Ramos (cell line): ENCODE measurements at regions not wholly inside any gene's neighbourhood (a gene's known extent, or its start where the extent isn't known, plus 50 kb on each side); places are given as distances from the start of the nearest gene placed in this dataset.

ENCODE experiments used
- in situ Hi-C: fragments of 300-500 bp; cut with MboI; formaldehyde crosslinking; loops from one replicate; pipeline ENCODE4 v1.14.3; 2022; ENCODE audit warnings: low sequenced_read_pairs; ENCODE audit not compliant: unreplicated experiment

- in situ Hi-C loops: no loop called here
Observed at GRCh38 chr9:23945897-23946296, 119.9 kb upstream of the ELAVL2 start.

DNA sequence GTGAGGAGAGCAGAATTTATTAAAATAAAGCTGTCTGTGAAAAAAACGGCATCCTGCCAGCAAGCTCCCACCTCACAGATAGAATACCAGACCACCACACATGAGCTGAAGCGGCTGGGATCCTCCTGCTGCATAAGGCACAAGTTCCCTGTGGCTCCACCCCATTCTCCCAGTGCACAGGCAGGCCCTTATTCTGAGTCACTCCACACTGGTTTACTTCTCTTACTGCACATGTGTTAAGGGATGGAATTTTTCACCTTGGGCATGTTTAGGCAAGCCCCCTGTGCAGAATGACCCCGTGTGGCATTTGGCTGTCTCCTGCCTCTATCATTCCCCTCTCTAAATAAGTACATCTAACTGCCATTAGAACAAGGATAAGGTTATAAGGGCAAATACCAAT, 115.0 kb upstream of the ELAVL2 start:
- in situ Hi-C loops: no loop called here

DNA sequence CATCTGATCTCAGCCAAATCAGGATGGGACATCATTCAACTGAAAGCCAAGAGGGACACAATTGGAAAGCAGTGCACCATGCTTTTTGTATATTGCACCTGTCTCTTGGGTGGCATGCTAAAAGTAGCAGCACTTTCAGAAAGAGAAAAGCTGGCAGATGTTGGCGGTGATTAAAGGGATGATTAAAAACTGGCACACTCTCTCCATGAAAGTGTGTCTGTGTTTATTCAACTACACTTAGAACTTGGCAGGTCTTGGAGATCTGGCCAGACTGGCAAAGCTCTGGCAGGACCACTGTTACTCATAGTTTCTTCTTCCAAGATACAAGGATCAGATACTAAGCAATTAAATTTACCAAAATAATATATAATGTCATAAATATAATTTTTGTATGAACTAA, 112.9 kb upstream of the ELAVL2 start:
- in situ Hi-C loops: no loop called here

DNA sequence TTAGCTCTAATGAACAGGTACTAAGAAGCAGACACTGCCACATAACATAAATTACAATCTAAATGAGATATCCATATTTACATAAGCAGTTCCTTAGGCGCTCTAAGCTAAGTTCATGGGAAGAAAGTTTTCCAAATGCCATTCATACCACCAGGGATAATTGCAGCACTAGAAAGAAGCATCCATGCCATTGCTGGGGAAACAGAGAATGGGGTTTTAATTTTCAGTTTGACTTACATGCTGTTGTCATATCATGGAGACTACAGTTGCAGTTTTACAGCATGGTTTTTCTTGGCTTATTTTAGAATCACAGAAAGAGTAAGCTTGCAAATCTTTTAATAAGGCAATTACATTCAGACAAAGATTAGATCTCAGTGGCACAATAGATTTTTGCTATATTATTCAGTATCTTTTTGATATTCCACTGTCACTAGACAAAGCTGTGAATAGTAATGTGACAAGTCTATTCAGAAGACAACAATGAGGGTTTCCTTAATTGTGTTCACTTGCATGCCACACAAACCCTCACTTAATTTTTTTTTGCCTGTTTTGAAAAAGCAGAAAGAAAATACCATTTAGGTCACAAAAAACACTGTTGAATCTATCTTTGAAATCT, 108.4 kb upstream of the ELAVL2 start:
- in situ Hi-C loops: no loop called here

DNA sequence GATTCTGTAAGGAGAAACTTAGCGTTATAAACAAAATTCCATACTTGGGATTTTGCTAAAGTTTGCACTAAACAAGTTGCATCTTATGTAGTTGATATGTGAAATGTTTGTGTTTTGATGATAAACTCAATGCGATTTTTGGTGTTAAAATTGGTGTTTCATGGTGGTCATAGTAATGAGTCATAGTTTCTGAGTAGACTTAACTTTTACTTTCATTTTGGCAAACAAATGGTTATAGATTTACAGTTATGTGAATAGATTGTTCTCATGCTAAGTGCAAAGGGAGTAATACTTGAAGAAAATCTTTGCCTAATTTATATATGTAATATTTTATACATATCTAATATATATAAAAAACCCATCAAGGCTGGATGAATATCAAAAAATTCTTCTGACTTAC, 107.3 kb upstream of the ELAVL2 start:
- in situ Hi-C loops: no loop called here

DNA sequence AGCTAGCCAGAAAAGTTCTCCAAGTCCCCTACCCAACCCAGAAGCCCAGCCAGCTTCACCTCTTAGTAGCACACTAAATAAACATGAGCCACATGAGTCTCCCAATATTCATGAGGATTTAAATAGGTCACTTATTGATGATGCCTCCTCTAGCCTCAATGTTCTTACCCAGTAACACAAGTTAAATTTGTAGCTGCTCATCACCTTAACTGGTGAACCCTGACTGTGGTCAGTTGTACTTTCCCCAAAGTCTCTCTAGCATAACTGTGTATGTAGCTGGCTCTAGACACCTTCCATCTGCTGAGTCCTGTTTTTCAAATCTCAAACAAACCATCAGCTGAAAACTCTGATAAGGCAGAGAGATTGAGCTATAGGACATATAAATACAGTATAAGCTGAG, 100.3 kb upstream of the ELAVL2 start:
- in situ Hi-C loops: no loop called here

DNA sequence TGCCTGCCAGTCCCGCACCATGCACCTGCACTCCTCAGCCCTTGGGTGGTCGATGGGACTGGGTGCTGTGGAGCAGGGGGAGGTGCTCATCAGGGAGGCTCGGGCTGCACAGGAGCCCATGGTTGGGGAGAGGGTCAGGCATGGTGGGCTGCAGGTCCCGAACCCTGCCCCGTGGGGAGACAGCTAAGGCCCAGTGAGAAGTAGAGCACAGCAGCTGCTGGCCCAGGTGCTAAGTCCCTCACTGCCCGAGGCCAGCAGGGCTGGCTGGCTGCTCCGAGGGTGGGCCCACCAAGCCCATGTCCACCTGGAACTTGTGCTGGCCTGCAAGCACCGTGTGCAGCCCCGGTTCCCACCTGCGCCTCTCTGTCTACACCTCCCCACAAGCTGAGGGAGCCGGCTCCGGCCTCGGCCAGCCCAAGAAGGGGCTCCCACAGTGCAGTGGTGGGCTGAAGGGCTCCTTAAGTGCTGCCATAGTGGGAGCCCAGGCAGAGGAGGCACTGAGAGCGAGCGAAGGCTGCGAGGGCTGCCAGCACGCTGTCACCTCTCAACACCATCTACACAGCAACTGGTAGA, 88.5 kb upstream of the ELAVL2 start:
- in situ Hi-C loops: no loop called here

- in situ Hi-C loops: no loop called here
Observed at GRCh38 chr9:23907343-23907742, 81.3 kb upstream of the ELAVL2 start.

- in situ Hi-C loops: no loop called here
Observed at GRCh38 chr9:23887781-23888180, 61.7 kb upstream of the ELAVL2 start.
